Kidney epithelial cell (primary cell): ENCODE measurements at regions not wholly inside any gene's neighbourhood (a gene's known extent, or its start where the extent isn't known, plus 50 kb on each side); places are given as distances from the start of the nearest gene placed in this dataset.

Experiments used
- DNase-seq: peaks from one replicate; pipeline ENCODE4 v3.0.0-alpha.2; 2010; ENCODE audit warnings: low read depth
- H3K27me3 ChIP-seq: 2 replicates; pipeline ENCODE4 v1.6.0; 2011; ENCODE audit warnings: low read length; ENCODE audit not compliant: control insufficient read depth, insufficient read depth
- H3K36me3 ChIP-seq: 2 replicates; pipeline ENCODE4 v1.5.1; 2011; ENCODE audit warnings: low read length; ENCODE audit not compliant: control insufficient read depth, insufficient read depth
- H3K4me3 ChIP-seq: 2 replicates; pipeline ENCODE4 v1.5.1; 2011; ENCODE audit warnings: low read depth, mild to moderate bottlenecking, control low read depth, low read length
- CTCF ChIP-seq: IDR thresholded peaks from 2 replicates; pipeline ENCODE4 v1.5.1; 2011; ENCODE audit warnings: mild to moderate bottlenecking, moderate library complexity, low read length, control low read depth, inconsistent platforms; ENCODE audit not compliant: insufficient read depth, poor library complexity, severe bottlenecking

DNA sequence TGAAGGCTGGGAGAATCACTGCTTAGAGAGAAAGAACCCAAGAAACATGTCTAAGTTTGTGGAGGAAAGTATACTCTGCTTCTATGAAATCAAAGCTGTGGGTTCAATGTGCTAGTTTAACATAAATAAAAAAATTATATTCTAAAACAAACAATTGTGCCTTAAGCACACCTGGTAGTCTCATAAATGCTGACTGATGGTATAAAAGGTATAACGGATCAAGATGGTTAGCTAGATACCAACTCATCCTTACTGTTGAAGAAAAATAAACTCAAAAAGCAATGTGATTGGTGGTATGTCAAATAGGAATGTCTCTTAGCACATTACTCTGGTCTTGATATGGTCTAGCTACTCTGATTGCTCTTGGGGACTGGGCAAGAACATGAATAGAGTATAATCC lies 117.8 kb downstream of the SLC41A2 start:
- no peaks in the 10 kb centered on the region for H3K36me3 ChIP-seq
- H3K27me3 ChIP-seq: no peaks in the 10 kb centered on the region
- H3K4me3 ChIP-seq: no peak overlapping the region
- TF ChIP-seq CTCF: no peak
- no peak for DNase-seq

- no peaks in the 10 kb centered on the region for H3K27me3 ChIP-seq
- no peaks in the 10 kb centered on the region for H3K36me3 ChIP-seq
- no peak overlapping the region for H3K4me3 ChIP-seq
- TF ChIP-seq CTCF: no peak
- DNase-seq: no peak
These were observed 122.8 kb downstream of the SLC41A2 start for GRCh38 chr12:104835317-104835716.

DNA sequence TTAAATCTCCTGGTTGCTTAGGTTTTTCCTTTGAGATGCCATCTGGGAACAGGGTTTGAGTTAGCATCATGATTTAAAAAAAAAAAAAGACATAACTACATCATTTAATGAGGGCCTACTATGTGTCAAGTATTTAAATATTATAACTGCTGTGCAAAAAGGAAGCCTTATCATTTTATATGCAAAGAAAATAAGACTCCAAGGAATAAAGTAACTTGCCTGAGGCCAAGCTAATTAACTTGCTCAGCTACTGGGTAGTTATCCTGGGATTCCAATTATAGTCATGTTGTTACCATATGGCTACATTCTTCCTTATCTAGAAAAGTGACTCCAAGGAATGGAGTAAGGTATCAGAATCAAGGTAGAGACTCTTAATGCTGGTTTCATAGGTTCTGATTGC lies 123.5 kb downstream of the SLC41A2 start:
- TF ChIP-seq CTCF: no peak
- Histone ChIP-seq H3K4me3 (no peak overlapping the region), H3K36me3 (no peaks in the 10 kb centered on the region), H3K27me3 (no peaks in the 10 kb centered on the region)
- no peak for DNase-seq

- Histone ChIP-seq H3K27me3 (no peaks in the 10 kb centered on the region), H3K4me3 (no peak overlapping the region), H3K36me3 (no peaks in the 10 kb centered on the region)
- no peak for DNase-seq
- no peak for TF ChIP-seq CTCF
These were observed 124.3 kb downstream of the SLC41A2 start for GRCh38 chr12:104833756-104834155.

DNA sequence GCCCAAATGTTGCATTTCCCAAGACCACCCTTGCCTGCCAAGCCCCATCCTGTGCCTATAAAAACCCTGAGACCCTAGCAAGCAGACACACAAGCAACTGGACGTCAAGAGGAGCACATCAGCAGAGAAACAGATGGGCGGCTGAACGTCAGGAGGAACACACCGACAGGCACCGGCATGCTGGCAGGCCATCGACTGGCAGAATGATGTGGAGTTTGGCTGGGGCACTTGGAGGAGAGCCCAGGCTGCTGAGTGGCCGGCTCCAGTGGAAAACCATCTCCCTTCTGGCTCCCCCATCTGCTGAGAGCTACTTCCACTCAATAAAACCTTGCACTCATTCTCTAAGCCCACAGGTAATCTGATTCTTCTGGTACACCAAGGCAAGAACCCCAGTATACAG lies 130.1 kb downstream of the SLC41A2 start:
- H3K27me3 ChIP-seq: no peaks in the 10 kb centered on the region
- no peak for DNase-seq
- H3K4me3 ChIP-seq: no peak overlapping the region
- no peak for TF ChIP-seq CTCF
- no peaks in the 10 kb centered on the region for H3K36me3 ChIP-seq

GRCh38 chr12:104827587-104827986 lies 130.5 kb downstream of the SLC41A2 start:
- peak; percentile 10 for TF ChIP-seq CTCF
- no peak overlapping the region for H3K4me3 ChIP-seq
- H3K36me3 ChIP-seq: no peaks in the 10 kb centered on the region
- no peaks in the 10 kb centered on the region for H3K27me3 ChIP-seq
- DNase-seq: no peak
